ENCODE measurements at regions not wholly inside any gene's neighbourhood (a gene's known extent, or its start where the extent isn't known, plus 50 kb on each side); places are given as distances from the start of the nearest gene placed in this dataset.
"Not testable (repeated sequence)": the region's sequence is repeated elsewhere in the genome, so short reads cannot be mapped to it uniquely, and the experiment has no call there.

GRCh38 chr4:81806485-81806884 is 334.8 kb upstream of the RASGEF1B start:
- no peak for DNase-seq

GRCh38 chr4:81804849-81805248 is 333.1 kb upstream of the RASGEF1B start:
- no peak for DNase-seq

- DNase-seq, result no peak
Measured at GRCh38 chr4:81802285-81802846, 330.7 kb upstream of the RASGEF1B start.

GRCh38 chr4:81799371-81799770 is 327.7 kb upstream of the RASGEF1B start:
- DNase-seq, result no peak

GRCh38 chr4:81796790-81797528 is 325.3 kb upstream of the RASGEF1B start:
- DNase-seq, result no peak

- no peak for DNase-seq
Measured at GRCh38 chr4:81792521-81792920, 320.8 kb upstream of the RASGEF1B start.

GRCh38 chr4:81790477-81790876 is 318.8 kb upstream of the RASGEF1B start:
- DNase-seq, result no peak

- DNase-seq, result no peak
Measured at GRCh38 chr4:81789741-81790399, 318.2 kb upstream of the RASGEF1B start.

GRCh38 chr4:81789158-81789557 is 317.5 kb upstream of the RASGEF1B start:
- DNase-seq, result no peak

- no peak for DNase-seq
Measured at GRCh38 chr4:81786766-81787165, 315.1 kb upstream of the RASGEF1B start.

- no peak for DNase-seq
Measured at GRCh38 chr4:81786063-81786763, 314.5 kb upstream of the RASGEF1B start.

GRCh38 chr4:81785338-81785737 is 313.6 kb upstream of the RASGEF1B start:
- no peak for DNase-seq

GRCh38 chr4:81783558-81783957 is 311.9 kb upstream of the RASGEF1B start:
- no peak for DNase-seq

- no peak for DNase-seq
Measured at GRCh38 chr4:81781799-81782198, 310.1 kb upstream of the RASGEF1B start.

GRCh38 chr4:81777718-81778117 is 306.0 kb upstream of the RASGEF1B start:
- DNase-seq, result not testable (repeated sequence)

- no peak for DNase-seq
Measured at GRCh38 chr4:81776794-81777193, 305.1 kb upstream of the RASGEF1B start.

- DNase-seq, result no peak
Measured at GRCh38 chr4:81773557-81773956, 301.9 kb upstream of the RASGEF1B start.

- no peak for DNase-seq
Measured at GRCh38 chr4:81771721-81772120, 300.0 kb upstream of the RASGEF1B start.

GRCh38 chr4:81769244-81769643 is 297.5 kb upstream of the RASGEF1B start:
- no peak for DNase-seq

GRCh38 chr4:81758574-81759264 is 287.0 kb upstream of the RASGEF1B start:
- no peak for DNase-seq

GRCh38 chr4:81757691-81758090 is 286.0 kb upstream of the RASGEF1B start:
- DNase-seq, result no peak

GRCh38 chr4:81756973-81757372 is 285.3 kb upstream of the RASGEF1B start:
- DNase-seq, result no peak

GRCh38 chr4:81756042-81756441 is 284.3 kb upstream of the RASGEF1B start:
- DNase-seq, result no peak

All from GOT3 (cell line).